Endodermal cell (in vitro differentiated cells): ENCODE measurements at regions not wholly inside any gene's neighbourhood (a gene's known extent, or its start where the extent isn't known, plus 50 kb on each side); places are given as distances from the start of the nearest gene placed in this dataset.

Source experiments
- DNase-seq: peaks from one replicate; pipeline ENCODE4 v3.0.0-alpha.2; 2017
- H3K27ac ChIP-seq: 2 replicates; pipeline ENCODE4 v1.5.1; 2013; ENCODE audit warnings: mild to moderate bottlenecking, low read depth, low read length, moderate library complexity
- H3K27me3 ChIP-seq: 2 replicates; pipeline ENCODE4 v1.6.1; 2013; ENCODE audit warnings: mild to moderate bottlenecking, low read length, moderate library complexity; ENCODE audit not compliant: insufficient read depth, control insufficient read depth, poor library complexity, severe bottlenecking
- H3K36me3 ChIP-seq: 2 replicates; pipeline ENCODE4 v1.7.0; 2013; ENCODE audit warnings: mild to moderate bottlenecking, low read length, moderate library complexity; ENCODE audit not compliant: control insufficient read depth, insufficient read depth
- H3K4me1 ChIP-seq: one replicate; pipeline ENCODE4 v1.7.0; 2013; ENCODE audit warnings: low read length; ENCODE audit not compliant: control insufficient read depth, insufficient read depth
- H3K4me3 ChIP-seq: 2 replicates; pipeline ENCODE4 v1.5.1; 2013; ENCODE audit warnings: mild to moderate bottlenecking, low read length, moderate library complexity
- H3K9ac ChIP-seq: 2 replicates; pipeline ENCODE4 v1.6.1; 2013; ENCODE audit warnings: mild to moderate bottlenecking, low read length, moderate library complexity; ENCODE audit not compliant: poor library complexity, severe bottlenecking; ENCODE audit errors: extremely low read depth
- H3K9me3 ChIP-seq: 2 replicates; pipeline ENCODE4 v1.6.1; 2013; ENCODE audit warnings: mild to moderate bottlenecking, low read length, moderate library complexity; ENCODE audit not compliant: control insufficient read depth
- H3K27ac Mint-ChIP-seq: 2 replicates; pipeline ENCODE4 v1.8.0; 2020; ENCODE audit warnings: mixed read lengths
- H3K27me3 Mint-ChIP-seq: 2 replicates; pipeline ENCODE4 v1.8.0; 2021; ENCODE audit warnings: mild to moderate bottlenecking, mixed read lengths; ENCODE audit not compliant: insufficient read depth
- H3K36me3 Mint-ChIP-seq: 2 replicates; pipeline ENCODE4 v1.8.0; 2020; ENCODE audit warnings: low read depth, mixed read lengths
- H3K4me1 Mint-ChIP-seq: 2 replicates; pipeline ENCODE4 v1.8.0; 2020; ENCODE audit warnings: mixed read lengths
- H3K4me3 Mint-ChIP-seq: 2 replicates; pipeline ENCODE4 v1.8.0; 2020; ENCODE audit warnings: mild to moderate bottlenecking, moderate library complexity, mixed read lengths
- H3K9me3 Mint-ChIP-seq: 2 replicates; pipeline ENCODE4 v1.8.0; 2020; ENCODE audit warnings: mild to moderate bottlenecking, mixed read lengths
- CTCF ChIP-seq: fragments of 200-600 bp; sonication (generic); conservative IDR thresholded peaks from 2 replicates; pipeline ENCODE4 v1.5.0; 2021; ENCODE audit warnings: antibody characterized with exemption, mild to moderate bottlenecking
- WGBS, 2 experiments: methylation state at CpG; one replicate each; pipeline versions ENCODE4 v1.1.5 to v1.1.7; 2013; ENCODE audit warnings: missing lambda C conversion rate in 2 of 2, mixed read lengths in 1 of 2; ENCODE audit not compliant: insufficient coverage in 1 of 2, insufficient read length in 1 of 2; 5-methylcytosine and 5-hydroxymethylcytosine counted together

DNA sequence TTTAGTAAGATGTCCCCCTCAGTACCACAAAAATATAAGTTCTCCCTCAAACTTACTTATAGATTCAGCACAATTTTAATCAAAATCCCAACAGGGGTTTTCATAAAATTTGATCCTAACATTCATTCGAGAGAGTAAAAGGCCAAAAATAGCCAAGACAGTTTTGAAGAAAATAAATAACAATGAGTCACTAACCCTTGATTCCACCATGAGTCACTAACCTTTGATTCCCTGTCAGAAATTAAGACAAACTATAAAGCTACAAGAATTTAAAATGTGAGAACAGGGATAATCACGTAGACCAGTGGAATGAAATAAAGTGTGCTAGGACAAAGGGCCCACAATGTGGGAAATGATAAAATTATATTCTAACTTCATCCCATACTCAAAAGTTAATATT lies 320.3 kb downstream of the SUCLA2 start:
- H3K4me1 Mint-ChIP-seq = peaks cover 24% of the 10 kb centered on the region
- Histone ChIP-seq H3K4me1 (peaks cover 6% of the 10 kb centered on the region), H3K4me3 (no peak overlapping the region), H3K27ac (no peak overlapping the region), H3K9me3 (no peaks in the 10 kb centered on the region), H3K9ac (no peak overlapping the region), H3K36me3 (no peaks in the 10 kb centered on the region), H3K27me3 (no peaks in the 10 kb centered on the region)
- no peaks in the 10 kb centered on the region for H3K36me3 Mint-ChIP-seq
- peaks cover 4% of the 10 kb centered on the region for H3K27me3 Mint-ChIP-seq
- H3K27ac Mint-ChIP-seq = no peak overlapping the region
- TF ChIP-seq CTCF = no peak
- no peak for DNase-seq
- no peaks in the 10 kb centered on the region for H3K9me3 Mint-ChIP-seq
- no peak overlapping the region for H3K4me3 Mint-ChIP-seq
- 80 to 89% methylated on average over 1 of the region's 2 CpGs for WGBS, 2 experiments

DNA sequence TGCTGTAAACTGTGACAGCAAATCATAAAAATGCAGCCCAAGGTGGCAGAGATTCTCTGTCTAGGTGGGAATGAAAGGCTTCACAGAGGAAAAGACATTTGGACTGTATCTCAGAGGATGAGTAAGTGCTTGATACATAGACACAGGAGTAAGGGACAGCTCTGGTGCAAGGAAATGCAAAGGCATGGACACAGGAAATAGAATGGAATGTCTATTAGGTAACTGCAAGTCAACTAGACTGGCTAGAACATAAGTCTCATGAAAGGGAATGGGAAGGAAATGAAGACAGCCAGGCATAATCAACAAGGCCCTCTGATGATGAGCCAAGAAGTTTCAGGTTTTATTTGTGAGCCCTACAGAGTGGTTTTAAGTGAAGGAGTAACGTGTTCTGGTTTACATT lies 321.7 kb downstream of the SUCLA2 start:
- Mint-ChIP-seq H3K27me3 (peaks cover 2% of the 10 kb centered on the region), H3K36me3 (no peaks in the 10 kb centered on the region), H3K9me3 (no peaks in the 10 kb centered on the region), H3K27ac (no peak overlapping the region), H3K4me3 (no peak overlapping the region), H3K4me1 (peaks cover 30% of the 10 kb centered on the region)
- Histone ChIP-seq H3K4me3 (no peak overlapping the region), H3K9me3 (no peaks in the 10 kb centered on the region), H3K9ac (no peak overlapping the region), H3K27me3 (no peaks in the 10 kb centered on the region), H3K27ac (no peak overlapping the region), H3K36me3 (no peaks in the 10 kb centered on the region), H3K4me1 (peaks cover 6% of the 10 kb centered on the region)
- WGBS, 2 experiments = 76 to 100% methylated on average over 1 of the region's 1 CpG
- no peak for TF ChIP-seq CTCF
- DNase-seq = no peak

DNA sequence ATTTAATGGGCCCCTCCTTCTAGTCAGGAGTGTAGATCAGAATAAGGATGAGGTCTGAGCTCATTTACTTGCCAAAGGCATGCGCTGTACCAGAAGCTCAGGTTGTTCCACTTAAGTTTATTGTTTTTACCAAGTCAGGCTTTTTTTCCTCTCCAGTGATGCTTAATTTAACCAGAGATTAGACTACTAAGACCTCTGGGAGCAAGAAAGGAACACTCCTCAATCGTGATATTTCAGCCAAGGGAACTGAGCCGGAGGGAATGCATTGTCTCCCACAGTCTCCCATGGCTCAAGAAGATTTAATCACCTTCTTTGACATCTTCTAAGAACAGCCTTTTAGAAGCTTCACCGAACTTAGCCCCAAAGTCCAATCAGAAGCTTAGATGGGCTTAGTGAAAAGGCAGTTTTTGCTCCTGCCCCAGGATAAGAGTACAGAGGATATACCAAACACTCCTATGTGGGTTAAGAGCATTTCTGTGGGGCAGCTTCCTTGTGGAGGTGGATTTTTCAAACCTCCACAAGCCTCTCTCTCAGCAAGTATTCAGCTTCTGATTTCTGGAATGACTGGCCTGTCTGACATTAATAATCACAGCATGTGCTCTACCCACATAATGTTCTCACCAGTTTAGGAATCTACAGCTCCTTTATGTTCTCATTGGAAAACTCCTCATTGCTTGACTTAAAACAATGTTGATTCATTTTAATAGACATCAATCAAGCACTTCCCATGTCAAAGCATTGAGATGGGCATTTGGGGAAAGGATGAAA lies 322.7 kb downstream of the SUCLA2 start:
- Histone ChIP-seq H3K36me3 (no peaks in the 10 kb centered on the region), H3K9me3 (no peaks in the 10 kb centered on the region), H3K4me3 (no peak overlapping the region), H3K9ac (no peak overlapping the region), H3K4me1 (peaks cover 6% of the 10 kb centered on the region), H3K27ac (no peak overlapping the region), H3K27me3 (no peaks in the 10 kb centered on the region)
- Mint-ChIP-seq H3K27me3 (peaks cover 2% of the 10 kb centered on the region), H3K4me1 (peaks cover 30% of the 10 kb centered on the region), H3K9me3 (no peaks in the 10 kb centered on the region), H3K36me3 (no peaks in the 10 kb centered on the region), H3K27ac (no peak overlapping the region), H3K4me3 (no peak overlapping the region)
- TF ChIP-seq CTCF = no peak
- no peak for DNase-seq
- 85 to 91% methylated on average over 3 to 4 of the region's 4 CpGs for whole genome bisulfite sequencing, 2 experiments
